Effector memory CD8-positive, alpha-beta T cell (primary cell): ENCODE measurements at regions not wholly inside any gene's neighbourhood (a gene's known extent, or its start where the extent isn't known, plus 50 kb on each side); places are given as distances from the start of the nearest gene placed in this dataset.
A peak's percentile ranks its signal among the peaks of the same experiment; 100 is the strongest.
"Not testable (repeated sequence)": the region's sequence is repeated elsewhere in the genome, so short reads cannot be mapped to it uniquely, and the experiment has no call there.

ENCODE experiments used
- ATAC-seq: fragments of 150-1000 bp; cut with Tn5 transposase; replicated peaks from 2 replicates; pipeline ENCODE4 v1.10.0; 2021; ENCODE audit warnings: mild to moderate bottlenecking, moderate library complexity
- DNase-seq, 3 experiments: peaks; one replicate each; pipeline ENCODE4 v3.0.0; 2021
- H3K27ac Mint-ChIP-seq, 2 donors: one replicate each; pipeline ENCODE4 v1.8.0; 2022; ENCODE audit warnings: mild to moderate bottlenecking in 2 of 2, mixed read lengths in 2 of 2, moderate library complexity in 2 of 2
- H3K27me3 Mint-ChIP-seq, 2 donors: one replicate each; pipeline ENCODE4 v1.8.0; 2022; ENCODE audit warnings: mixed read lengths in 2 of 2
- H3K36me3 Mint-ChIP-seq: one replicate; pipeline ENCODE4 v1.8.0; 2022; ENCODE audit warnings: mild to moderate bottlenecking, moderate library complexity, mixed read lengths; ENCODE audit not compliant: insufficient read depth
- H3K4me1 Mint-ChIP-seq, 2 donors: one replicate each; pipeline ENCODE4 v1.8.0; 2022; ENCODE audit warnings: low read depth in 2 of 2, mixed read lengths in 2 of 2
- H3K4me3 Mint-ChIP-seq, 2 donors: one replicate each; pipeline ENCODE4 v1.8.0; 2022; ENCODE audit warnings: mild to moderate bottlenecking in 2 of 2, mixed read lengths in 2 of 2, moderate library complexity in 2 of 2
- H3K9me3 Mint-ChIP-seq, 2 donors: one replicate each; pipeline ENCODE4 v1.8.0; 2022; ENCODE audit warnings: mixed read lengths in 2 of 2

GRCh38 chr19:27828829-27829228, 1384.1 kb downstream of the UQCRFS1 start:
- no peak overlapping the region for H3K27ac Mint-ChIP-seq
- H3K4me1 Mint-ChIP-seq = no peaks in the 10 kb centered on the region
- no peak for ATAC-seq
- DNase-seq = no peak
- H3K27me3 Mint-ChIP-seq = no peaks in the 10 kb centered on the region
- H3K36me3 Mint-ChIP-seq = no peaks in the 10 kb centered on the region
- no peaks in the 10 kb centered on the region for H3K9me3 Mint-ChIP-seq
- H3K4me3 Mint-ChIP-seq = no peak overlapping the region

DNA sequence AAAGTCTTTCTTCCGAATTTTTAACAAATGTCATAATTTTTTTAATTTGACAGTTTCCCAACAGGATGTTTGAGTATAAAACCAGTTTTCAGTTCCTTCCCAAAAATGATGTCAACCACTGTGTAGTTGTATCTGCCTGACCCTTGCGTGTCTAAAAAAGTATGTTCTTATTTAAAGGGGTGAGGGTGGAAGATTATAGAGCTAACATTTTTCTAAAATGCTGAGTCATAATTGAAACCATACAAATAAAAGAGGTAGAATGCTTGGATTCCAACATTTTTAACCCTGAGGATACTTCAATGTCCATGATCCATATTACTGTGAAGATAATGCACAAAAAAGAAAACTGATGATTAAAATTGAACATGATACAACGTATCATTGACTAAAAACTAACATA, 1388.8 kb downstream of the UQCRFS1 start:
- ATAC-seq = no peak
- Mint-ChIP-seq H3K27me3 (no peaks in the 10 kb centered on the region), H3K9me3 (peaks cover 0 to 7% of the 10 kb centered on the region in 2 donors), H3K27ac (no peak overlapping the region), H3K4me1 (no peaks in the 10 kb centered on the region), H3K36me3 (no peaks in the 10 kb centered on the region), H3K4me3 (no peak overlapping the region)
- DNase-seq = no peak

- Mint-ChIP-seq H3K27ac (no peak overlapping the region), H3K27me3 (no peaks in the 10 kb centered on the region), H3K4me1 (no peaks in the 10 kb centered on the region), H3K4me3 (no peak overlapping the region), H3K9me3 (peaks cover 0 to 14% of the 10 kb centered on the region in 2 donors), H3K36me3 (no peaks in the 10 kb centered on the region)
- DNase-seq (no peak), ATAC-seq (no peak)
Measured at GRCh38 chr19:27822336-27822735, 1390.6 kb downstream of the UQCRFS1 start.

DNA sequence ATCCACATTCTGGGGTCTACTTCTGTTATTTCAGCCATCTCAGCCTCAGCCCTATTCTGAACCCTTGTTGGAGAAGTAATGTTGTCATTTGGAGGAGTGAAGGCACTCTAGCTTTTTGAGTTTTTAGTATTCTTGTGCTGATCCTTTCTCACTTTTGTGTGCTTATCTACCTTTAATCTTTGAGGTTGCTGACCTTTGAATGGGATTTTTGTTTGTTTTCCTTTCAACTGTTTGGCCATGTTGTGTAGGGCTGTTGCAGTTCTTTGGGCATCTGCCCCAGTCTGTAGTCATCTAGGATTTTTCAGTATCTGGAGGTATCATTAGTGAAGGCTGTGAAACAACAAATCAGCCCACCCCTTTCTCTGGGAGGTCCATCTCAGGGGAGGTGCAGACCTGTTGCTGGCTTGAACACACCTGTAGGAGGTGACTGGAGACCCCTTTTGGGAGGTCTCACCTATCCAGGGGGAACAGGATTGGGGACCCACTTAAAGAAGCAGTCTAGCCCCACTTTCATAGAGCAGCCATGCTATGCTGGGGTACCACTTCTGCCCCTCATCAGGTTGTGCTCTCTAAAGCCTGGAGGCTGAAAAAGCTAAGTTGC, 1391.4 kb downstream of the UQCRFS1 start:
- Mint-ChIP-seq H3K27ac (no peak overlapping the region), H3K36me3 (no peaks in the 10 kb centered on the region), H3K9me3 (peaks cover 0 to 14% of the 10 kb centered on the region in 2 donors), H3K27me3 (no peaks in the 10 kb centered on the region), H3K4me1 (no peaks in the 10 kb centered on the region), H3K4me3 (no peak overlapping the region)
- DNase-seq (no peak), ATAC-seq (no peak)

DNA sequence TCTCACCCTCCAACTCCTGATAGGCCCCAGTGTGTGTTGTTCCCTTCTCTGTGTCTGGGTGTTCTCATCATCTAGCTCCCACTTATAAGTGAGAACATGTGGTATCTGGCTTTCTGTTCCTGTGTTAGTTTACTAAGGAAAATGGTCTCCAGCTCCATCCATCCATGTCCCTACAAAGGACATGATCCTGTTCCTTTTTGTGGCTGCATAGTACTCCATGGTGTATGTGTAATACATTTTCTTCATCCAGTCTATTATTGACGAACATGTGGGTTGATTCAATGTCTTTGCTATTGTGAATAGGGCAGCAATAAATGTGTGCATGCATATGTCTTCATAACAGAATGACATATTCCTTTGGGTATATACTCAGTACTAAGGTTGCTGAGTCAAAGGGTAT, 1397.0 kb downstream of the UQCRFS1 start:
- DNase-seq (no peak), ATAC-seq (no peak)
- Mint-ChIP-seq H3K9me3 (peaks cover 0 to 15% of the 10 kb centered on the region in 2 donors), H3K36me3 (no peaks in the 10 kb centered on the region), H3K4me1 (peaks cover 0 to 1% of the 10 kb centered on the region in 2 donors), H3K27ac (no peak overlapping the region), H3K27me3 (no peaks in the 10 kb centered on the region), H3K4me3 (no peak overlapping the region)

DNA sequence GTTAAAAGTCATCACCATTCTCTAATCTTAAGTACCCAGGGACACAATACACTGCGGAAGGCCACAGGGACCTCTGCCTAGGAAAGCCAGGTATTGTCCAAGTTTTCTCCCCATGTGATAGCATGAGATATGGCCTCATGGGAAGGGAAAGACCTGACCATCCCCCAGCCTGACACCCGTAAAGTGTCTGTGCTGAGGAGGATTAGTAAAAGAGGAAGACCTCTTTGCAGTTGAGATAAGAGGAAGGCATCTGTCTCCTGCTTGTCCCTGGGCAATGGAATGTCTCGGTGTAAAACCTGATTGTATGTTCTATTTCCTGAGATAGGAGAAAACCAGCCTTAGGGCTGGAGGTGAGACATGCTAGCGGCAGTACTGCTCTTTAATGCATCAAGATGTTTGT, 1398.1 kb downstream of the UQCRFS1 start:
- not testable (repeated sequence) for H3K27me3 Mint-ChIP-seq, ATAC-seq, H3K4me1 Mint-ChIP-seq, DNase-seq, H3K27ac Mint-ChIP-seq, H3K4me3 Mint-ChIP-seq, H3K36me3 Mint-ChIP-seq
- H3K9me3 Mint-ChIP-seq = peaks cover 0 to 13% of the 10 kb centered on the region in 2 donors

DNA sequence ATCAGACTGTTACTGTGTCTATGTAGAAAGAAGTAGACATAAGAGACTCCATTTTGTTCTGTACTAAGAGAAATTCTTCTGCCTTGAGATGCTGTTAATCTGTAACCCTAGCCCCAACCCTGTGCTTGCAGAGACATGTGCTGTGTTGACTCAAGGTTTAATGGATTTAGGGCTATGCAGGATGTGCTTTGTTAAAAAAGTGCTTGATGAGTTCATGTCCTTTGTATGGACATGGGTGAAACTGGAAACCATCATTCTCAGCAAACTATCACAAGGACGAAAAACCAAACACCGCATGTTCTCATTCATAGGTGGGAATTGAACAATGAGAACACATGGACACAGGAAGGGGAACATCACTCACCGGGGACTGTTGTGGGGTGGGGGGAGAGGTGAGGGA, 1398.7 kb downstream of the UQCRFS1 start:
- not testable (repeated sequence) for ATAC-seq, H3K36me3 Mint-ChIP-seq
- peaks cover 0 to 13% of the 10 kb centered on the region in 2 donors for H3K9me3 Mint-ChIP-seq

GRCh38 chr19:27806471-27807070, 1406.4 kb downstream of the UQCRFS1 start:
- Mint-ChIP-seq H3K27ac (no peak overlapping the region), H3K36me3 (no peaks in the 10 kb centered on the region), H3K27me3 (no peaks in the 10 kb centered on the region), H3K9me3 (no peaks in the 10 kb centered on the region), H3K4me1 (peaks cover 0 to 10% of the 10 kb centered on the region in 2 donors), H3K4me3 (no peak overlapping the region)
- ATAC-seq (no peak), DNase-seq (no peak)

More for the DNA sequence above, 1398.7 kb downstream of the UQCRFS1 start:
- not testable (repeated sequence) for DNase-seq, H3K27ac Mint-ChIP-seq, H3K4me1 Mint-ChIP-seq, H3K4me3 Mint-ChIP-seq, H3K27me3 Mint-ChIP-seq

GRCh38 chr19:27805848-27806247, 1407.1 kb downstream of the UQCRFS1 start:
- Mint-ChIP-seq H3K4me3 (no peak overlapping the region), H3K9me3 (no peaks in the 10 kb centered on the region), H3K4me1 (peaks cover 1 to 10% of the 10 kb centered on the region in 2 donors), H3K27me3 (no peaks in the 10 kb centered on the region), H3K27ac (no peak overlapping the region), H3K36me3 (no peaks in the 10 kb centered on the region)
- no peak for ATAC-seq
- DNase-seq = no peak

GRCh38 chr19:27802293-27802692, 1410.7 kb downstream of the UQCRFS1 start:
- not testable (repeated sequence) for H3K27me3 Mint-ChIP-seq, H3K27ac Mint-ChIP-seq, H3K9me3 Mint-ChIP-seq, ATAC-seq, H3K36me3 Mint-ChIP-seq, H3K4me3 Mint-ChIP-seq, DNase-seq
- peaks cover 2 to 29% of the 10 kb centered on the region in 2 donors for H3K4me1 Mint-ChIP-seq

- H3K27ac Mint-ChIP-seq = no peak overlapping the region
- H3K9me3 Mint-ChIP-seq = no peaks in the 10 kb centered on the region
- H3K4me3 Mint-ChIP-seq = no peak overlapping the region
- no peak for ATAC-seq
- H3K4me1 Mint-ChIP-seq = peaks cover 20 to 32% of the 10 kb centered on the region in 2 donors
- H3K27me3 Mint-ChIP-seq = no peaks in the 10 kb centered on the region
- no peak for DNase-seq
- peaks cover 15% of the 10 kb centered on the region for H3K36me3 Mint-ChIP-seq
Measured at GRCh38 chr19:27796540-27796939, 1416.4 kb downstream of the UQCRFS1 start.

- peak overlapping the region in 1 of 2 donors; percentile 82 for H3K4me3 Mint-ChIP-seq
- no peak for DNase-seq
- peaks cover 15% of the 10 kb centered on the region for H3K36me3 Mint-ChIP-seq
- H3K9me3 Mint-ChIP-seq = no peaks in the 10 kb centered on the region
- peaks cover 20 to 32% of the 10 kb centered on the region in 2 donors for H3K4me1 Mint-ChIP-seq
- H3K27me3 Mint-ChIP-seq = no peaks in the 10 kb centered on the region
- ATAC-seq = no peak
- no peak overlapping the region for H3K27ac Mint-ChIP-seq
Measured at GRCh38 chr19:27796073-27796472, 1416.9 kb downstream of the UQCRFS1 start.

- Mint-ChIP-seq H3K4me3 (peak overlapping the region; percentile 82 to 90), H3K27me3 (no peaks in the 10 kb centered on the region), H3K36me3 (peaks cover 15% of the 10 kb centered on the region), H3K27ac (no peak overlapping the region), H3K4me1 (peaks cover 19 to 30% of the 10 kb centered on the region in 2 donors), H3K9me3 (no peaks in the 10 kb centered on the region)
- no peak for ATAC-seq
- DNase-seq = no peak
Measured at GRCh38 chr19:27795369-27795768, 1417.6 kb downstream of the UQCRFS1 start.

- Mint-ChIP-seq H3K4me1 (peaks cover 19 to 22% of the 10 kb centered on the region in 2 donors), H3K27me3 (no peaks in the 10 kb centered on the region), H3K27ac (peak overlapping the region; percentile 84 to 91), H3K36me3 (peaks cover 15% of the 10 kb centered on the region), H3K9me3 (no peaks in the 10 kb centered on the region), H3K4me3 (peak overlapping the region; percentile 82 to 90)
- DNase-seq (peak in 1 of 3 experiments; percentile 3), ATAC-seq (no peak)
Measured at GRCh38 chr19:27794494-27795042, 1418.4 kb downstream of the UQCRFS1 start.
